ENCODE measurements at regions not wholly inside any gene's neighbourhood (a gene's known extent, or its start where the extent isn't known, plus 50 kb on each side); places are given as distances from the start of the nearest gene placed in this dataset.

GRCh38 chr12:20248646-20249045, 119.7 kb upstream of the PDE3A start:
- H3K9ac ChIP-seq (ENCODE audit: low read length): no peak overlapping the region
- TF ChIP-seq EZH2phosphoT487 (IDR thresholded peaks at IDR 0.05; ENCODE audit: low read depth) (no peak), CTCF (IDR thresholded peaks at IDR 0.05; ENCODE audit: low read depth, low read length) (no peak)
- H3K79me2 ChIP-seq (ENCODE audit: low read length): no peaks in the 10 kb centered on the region
- H4K20me1 ChIP-seq (ENCODE audit: insufficient read depth, low read length): no peaks in the 10 kb centered on the region
- no peak overlapping the region for H3K4me2 ChIP-seq (ENCODE audit: low read length)
- H3K4me3 ChIP-seq (ENCODE audit: low read length): no peak overlapping the region
- no peak overlapping the region for H3K27ac ChIP-seq (ENCODE audit: low read length)
- H3K27me3 ChIP-seq (ENCODE audit: low read depth, low read length): no peaks in the 10 kb centered on the region
- H2AFZ ChIP-seq (ENCODE audit: low read depth, low read length): no peak overlapping the region
- no peaks in the 10 kb centered on the region for H3K36me3 ChIP-seq (replicated peaks; ENCODE audit: low read depth, low read length)
- no peaks in the 10 kb centered on the region for H3K4me1 ChIP-seq (ENCODE audit: low read length)
- H3K9me3 ChIP-seq (ENCODE audit: insufficient read depth, low read length): no peaks in the 10 kb centered on the region

GRCh38 chr12:20250761-20251160, 117.6 kb upstream of the PDE3A start:
- H2AFZ ChIP-seq (ENCODE audit: low read depth, low read length): no peak overlapping the region
- TF ChIP-seq CTCF (IDR thresholded peaks at IDR 0.05; ENCODE audit: low read depth, low read length): no peak
- TF ChIP-seq EZH2phosphoT487 (IDR thresholded peaks at IDR 0.05; ENCODE audit: low read depth): no peak
- no peaks in the 10 kb centered on the region for H3K79me2 ChIP-seq (ENCODE audit: low read length)
- H4K20me1 ChIP-seq (ENCODE audit: insufficient read depth, low read length): no peaks in the 10 kb centered on the region
- H3K4me3 ChIP-seq (ENCODE audit: low read length): no peak overlapping the region
- no peaks in the 10 kb centered on the region for H3K36me3 ChIP-seq (replicated peaks; ENCODE audit: low read depth, low read length)
- no peaks in the 10 kb centered on the region for H3K27me3 ChIP-seq (ENCODE audit: low read depth, low read length)
- no peak overlapping the region for H3K4me2 ChIP-seq (ENCODE audit: low read length)
- no peaks in the 10 kb centered on the region for H3K4me1 ChIP-seq (ENCODE audit: low read length)
- H3K9me3 ChIP-seq (ENCODE audit: insufficient read depth, low read length): no peaks in the 10 kb centered on the region
- H3K9ac ChIP-seq (ENCODE audit: low read length): no peak overlapping the region
- H3K27ac ChIP-seq (ENCODE audit: low read length): no peak overlapping the region

- Histone ChIP-seq H3K27ac (ENCODE audit: low read length) (no peak overlapping the region), H3K9me3 (ENCODE audit: insufficient read depth, low read length) (no peaks in the 10 kb centered on the region), H3K4me1 (ENCODE audit: low read length) (no peaks in the 10 kb centered on the region), H3K4me2 (ENCODE audit: low read length) (no peak overlapping the region), H3K4me3 (ENCODE audit: low read length) (no peak overlapping the region), H2AFZ (ENCODE audit: low read depth, low read length) (no peak overlapping the region), H3K9ac (ENCODE audit: low read length) (no peak overlapping the region), H4K20me1 (ENCODE audit: insufficient read depth, low read length) (no peaks in the 10 kb centered on the region), H3K79me2 (ENCODE audit: low read length) (no peaks in the 10 kb centered on the region), H3K36me3 (replicated peaks; ENCODE audit: low read depth, low read length) (no peaks in the 10 kb centered on the region), H3K27me3 (ENCODE audit: low read depth, low read length) (no peaks in the 10 kb centered on the region)
- TF ChIP-seq EZH2phosphoT487 (IDR thresholded peaks at IDR 0.05; ENCODE audit: low read depth) (no peak), CTCF (IDR thresholded peaks at IDR 0.05; ENCODE audit: low read depth, low read length) (no peak)
These were observed 111.0 kb upstream of the PDE3A start for GRCh38 chr12:20257311-20257710.

- Histone ChIP-seq H3K79me2 (ENCODE audit: low read length) (no peaks in the 10 kb centered on the region), H3K4me3 (ENCODE audit: low read length) (no peak overlapping the region), H3K27ac (ENCODE audit: low read length) (no peak overlapping the region), H2AFZ (ENCODE audit: low read depth, low read length) (no peak overlapping the region), H3K36me3 (replicated peaks; ENCODE audit: low read depth, low read length) (no peaks in the 10 kb centered on the region), H3K4me1 (ENCODE audit: low read length) (no peaks in the 10 kb centered on the region), H4K20me1 (ENCODE audit: insufficient read depth, low read length) (no peaks in the 10 kb centered on the region), H3K9ac (ENCODE audit: low read length) (no peak overlapping the region), H3K27me3 (ENCODE audit: low read depth, low read length) (no peaks in the 10 kb centered on the region), H3K4me2 (ENCODE audit: low read length) (no peak overlapping the region), H3K9me3 (ENCODE audit: insufficient read depth, low read length) (no peaks in the 10 kb centered on the region)
- no peak for TF ChIP-seq EZH2phosphoT487 (IDR thresholded peaks at IDR 0.05; ENCODE audit: low read depth)
These were observed 108.6 kb upstream of the PDE3A start for GRCh38 chr12:20259786-20260185.

- Histone ChIP-seq H3K36me3 (replicated peaks; ENCODE audit: low read depth, low read length) (no peaks in the 10 kb centered on the region), H4K20me1 (ENCODE audit: insufficient read depth, low read length) (no peaks in the 10 kb centered on the region), H3K27ac (ENCODE audit: low read length) (no peak overlapping the region), H3K4me3 (ENCODE audit: low read length) (no peak overlapping the region), H3K9me3 (ENCODE audit: insufficient read depth, low read length) (no peaks in the 10 kb centered on the region), H3K27me3 (ENCODE audit: low read depth, low read length) (no peaks in the 10 kb centered on the region), H2AFZ (ENCODE audit: low read depth, low read length) (no peak overlapping the region), H3K4me2 (ENCODE audit: low read length) (no peak overlapping the region), H3K79me2 (ENCODE audit: low read length) (no peaks in the 10 kb centered on the region), H3K9ac (ENCODE audit: low read length) (no peak overlapping the region), H3K4me1 (ENCODE audit: low read length) (no peaks in the 10 kb centered on the region)
- TF ChIP-seq CTCF (IDR thresholded peaks at IDR 0.05; ENCODE audit: low read depth, low read length) (no peak), EZH2phosphoT487 (IDR thresholded peaks at IDR 0.05; ENCODE audit: low read depth) (no peak)
These were observed 107.5 kb upstream of the PDE3A start for GRCh38 chr12:20260851-20261250.

Measured in OCI-LY3 (cell line).